ENCODE measurements at regions not wholly inside any gene's neighbourhood (a gene's known extent, or its start where the extent isn't known, plus 50 kb on each side); places are given as distances from the start of the nearest gene placed in this dataset.

- TF ChIP-seq POLR2AphosphoS5 (IDR thresholded peaks at IDR 0.05) = no peak
- no peak for TF ChIP-seq POLR2A (IDR thresholded peaks at IDR 0.05)
- no peak for TF ChIP-seq CTCF (IDR thresholded peaks at IDR 0.05)
- TF ChIP-seq EP300 (IDR thresholded peaks at IDR 0.05) = no peak
Measured at GRCh38 chr19:32154418-32154817, 191.0 kb upstream of the ZNF507 start.

Measured in gastroesophageal sphincter (tissue), 3 donors.